Endothelial cell of umbilical vein (primary cell): ENCODE measurements at regions not wholly inside any gene's neighbourhood (a gene's known extent, or its start where the extent isn't known, plus 50 kb on each side); places are given as distances from the start of the nearest gene placed in this dataset.

Source experiments
- BruUV-seq: library from RNA; stranded (reverse); fragments of 400-500 nt; replicated peaks from 2 replicates; lab custom pipeline; 2021; lab: Mats Ljungman, UMichigan
- CTCF ChIA-PET: fragments of 300-600, 350-600 bp; sonication (Branson Sonifier 250); formaldehyde crosslinking; loops from one replicate; lab custom pipeline; 2021; ENCODE audit warnings: antibody characterized with exemption, inconsistent platforms; lab: Charles Lee
- POLR2A ChIA-PET: fragments of 300-600, 350-600 bp; sonication (Branson Sonifier 250); formaldehyde crosslinking; loops from one replicate; lab custom pipeline; 2021; ENCODE audit warnings: antibody characterized with exemption, inconsistent platforms; lab: Charles Lee
- DNase-seq: peaks from one replicate; pipeline ENCODE4 v3.0.0-alpha.2; 2011; ENCODE audit warnings: low read depth, low spot score
- FAIRE-seq: peaks from 2 replicates; lab custom pipeline; 2011; peaks lifted over from hg19 to GRCh38; lab: Jason Lieb, UNC
- H2AFZ ChIP-seq: 2 replicates; pipeline ENCODE4 v1.6.0; 2012; ENCODE audit warnings: low read depth, low read length, control low read depth, inconsistent platforms
- H3K27ac ChIP-seq: 2 replicates; pipeline ENCODE4 v1.5.1; 2011; ENCODE audit warnings: low read depth, mild to moderate bottlenecking, control low read depth, low read length, moderate library complexity; ENCODE audit not compliant: insufficient read depth
- H3K27me3 ChIP-seq, 2 experiments: 2 replicates each; pipeline versions ENCODE4 v1.6.0 to v1.6.1; 2011; ENCODE audit warnings: low read length in 2 of 2, mixed read lengths in 1 of 2; ENCODE audit not compliant: control insufficient read depth in 2 of 2, insufficient read depth in 2 of 2
- H3K36me3 ChIP-seq, 2 experiments: 2 replicates in 1 of 2; 3 replicates in 1 of 2; pipeline ENCODE4 v1.5.1; 2011; ENCODE audit warnings: low read length in 2 of 2, mild to moderate bottlenecking in 1 of 2, moderate library complexity in 1 of 2; ENCODE audit not compliant: control insufficient read depth in 2 of 2, insufficient read depth in 2 of 2; ENCODE audit errors: extremely low read depth in 1 of 2
- H3K4me1 ChIP-seq: 3 replicates; pipeline ENCODE4 v1.5.1; 2011; ENCODE audit warnings: mild to moderate bottlenecking, low read length; ENCODE audit not compliant: control insufficient read depth, insufficient read depth; ENCODE audit errors: extremely low read depth
- H3K4me2 ChIP-seq: 2 replicates; pipeline ENCODE4 v1.6.1; 2011; ENCODE audit warnings: low read length, control low read depth, mixed read lengths; ENCODE audit not compliant: insufficient read depth
- H3K4me3 ChIP-seq, 3 experiments: fragments of 200-600 bp in 1 of 3; sonication (generic), shearing (Covaris generic) in 1 of 3; replicated peaks in 1 of 3; 2 replicates each; pipeline ENCODE4 v1.5.1; 2011 to 2016; ENCODE audit warnings: control low read depth in 3 of 3, low read length in 3 of 3, mild to moderate bottlenecking in 2 of 3, inconsistent platforms in 1 of 3, low read depth in 1 of 3, moderate library complexity in 1 of 3; ENCODE audit not compliant: insufficient read depth in 1 of 3
- H3K79me2 ChIP-seq: 2 replicates; pipeline ENCODE4 v1.6.0; 2012; ENCODE audit warnings: low read length, inconsistent platforms; ENCODE audit not compliant: control insufficient read depth, insufficient read depth
- H3K9ac ChIP-seq: replicated peaks from 2 replicates; pipeline ENCODE3; 2011; ENCODE audit warnings: low read length, control low read depth; ENCODE audit not compliant: insufficient read depth; ENCODE audit errors: extremely low read depth
- H3K9me1 ChIP-seq: replicated peaks from 3 replicates; pipeline ENCODE4 v1.6.0; 2011; ENCODE audit warnings: mild to moderate bottlenecking, low read length; ENCODE audit not compliant: control insufficient read depth, insufficient read depth; ENCODE audit errors: extremely low read depth
- H3K9me3 ChIP-seq: replicated peaks from 2 replicates; pipeline ENCODE4 v1.5.1; 2012; ENCODE audit warnings: low read length, inconsistent platforms; ENCODE audit not compliant: control insufficient read depth, insufficient read depth
- H4K20me1 ChIP-seq: replicated peaks from 2 replicates; pipeline ENCODE3; 2011; ENCODE audit warnings: mild to moderate bottlenecking, low read length; ENCODE audit not compliant: control insufficient read depth, insufficient read depth; ENCODE audit errors: extremely low read depth
- EZH2 ChIP-seq: IDR thresholded peaks from 2 replicates; pipeline ENCODE4 v1.6.1; 2012; ENCODE audit warnings: borderline replicate concordance, low read depth, mild to moderate bottlenecking, moderate library complexity, low read length, inconsistent platforms; ENCODE audit not compliant: severe bottlenecking
- FOS ChIP-seq: IDR thresholded peaks from 2 replicates; pipeline ENCODE4 v1.6.1; 2011; ENCODE audit warnings: mild to moderate bottlenecking, low read length, moderate library complexity, borderline replicate concordance; ENCODE audit not compliant: insufficient read depth
- GATA2 ChIP-seq: IDR thresholded peaks from 2 replicates; pipeline ENCODE4 v1.7.0; 2011; ENCODE audit warnings: low read depth, mild to moderate bottlenecking, moderate library complexity, mixed read lengths, low read length; ENCODE audit not compliant: insufficient read length, insufficient read depth
- JUN ChIP-seq: IDR thresholded peaks from 2 replicates; pipeline ENCODE4 v1.6.1; 2011; ENCODE audit warnings: borderline replicate concordance, low read depth; ENCODE audit not compliant: insufficient read length, insufficient read depth
- MYC ChIP-seq: IDR thresholded peaks from one replicate; pipeline ENCODE4 v1.6.1; 2011; ENCODE audit warnings: mild to moderate bottlenecking, low read depth, low read length
- POLR2A ChIP-seq: IDR thresholded peaks from 2 replicates; pipeline ENCODE4 v1.6.1; 2012; ENCODE audit warnings: low read depth, mild to moderate bottlenecking, control low read depth, low read length
- POLR2AphosphoS5 ChIP-seq: IDR thresholded peaks from 2 replicates; pipeline ENCODE4 v1.6.1; 2012; ENCODE audit warnings: low read depth, mild to moderate bottlenecking, control low read depth, low read length, moderate library complexity; ENCODE audit not compliant: insufficient read depth
- dilution Hi-C: fragments of 300-500 bp; cut with MboI; formaldehyde crosslinking; loops from one replicate; pipeline ENCODE4 v1.15.0; 2019; ENCODE audit warnings: low sequenced_read_pairs; ENCODE audit not compliant: extremely low pct_ligation_motif_present
- intact Hi-C: fragments of 100-400 bp; cut with micrococcal nuclease; formaldehyde crosslinking; loops from one replicate; pipeline ENCODE4 v1.10.0; 2022
- TF ChIP-seq, protein P1 (sequence below): IDR thresholded peaks from 2 replicates; pipeline ENCODE4 v1.6.1; 2011; ENCODE audit not compliant: insufficient read depth, insufficient read length
- TF ChIP-seq, protein P2 (sequence below), 2 donors: IDR thresholded peaks; 1 replicate in 1 of 2; 2 replicates in 1 of 2; pipeline ENCODE4 v1.5.1; 2011; ENCODE audit warnings: low read length in 2 of 2, mild to moderate bottlenecking in 2 of 2, moderate library complexity in 2 of 2, control low read depth in 1 of 2, inconsistent platforms in 1 of 2, low read depth in 1 of 2; ENCODE audit not compliant: insufficient read depth in 1 of 2; ENCODE audit errors: extremely low read depth in 1 of 2

GRCh38 chr18:68604256-68604655, 110.7 kb downstream of the TMX3 start:
- TF ChIP-seq, protein P1, sequence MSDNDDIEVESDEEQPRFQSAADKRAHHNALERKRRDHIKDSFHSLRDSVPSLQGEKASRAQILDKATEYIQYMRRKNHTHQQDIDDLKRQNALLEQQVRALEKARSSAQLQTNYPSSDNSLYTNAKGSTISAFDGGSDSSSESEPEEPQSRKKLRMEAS = no peak
- TF ChIP-seq POLR2AphosphoS5 (no peak), FOS (no peak), POLR2A (no peak), JUN (no peak), GATA2 (no peak), MYC (no peak), EZH2 (no peak)
- TF ChIP-seq, protein P2, sequence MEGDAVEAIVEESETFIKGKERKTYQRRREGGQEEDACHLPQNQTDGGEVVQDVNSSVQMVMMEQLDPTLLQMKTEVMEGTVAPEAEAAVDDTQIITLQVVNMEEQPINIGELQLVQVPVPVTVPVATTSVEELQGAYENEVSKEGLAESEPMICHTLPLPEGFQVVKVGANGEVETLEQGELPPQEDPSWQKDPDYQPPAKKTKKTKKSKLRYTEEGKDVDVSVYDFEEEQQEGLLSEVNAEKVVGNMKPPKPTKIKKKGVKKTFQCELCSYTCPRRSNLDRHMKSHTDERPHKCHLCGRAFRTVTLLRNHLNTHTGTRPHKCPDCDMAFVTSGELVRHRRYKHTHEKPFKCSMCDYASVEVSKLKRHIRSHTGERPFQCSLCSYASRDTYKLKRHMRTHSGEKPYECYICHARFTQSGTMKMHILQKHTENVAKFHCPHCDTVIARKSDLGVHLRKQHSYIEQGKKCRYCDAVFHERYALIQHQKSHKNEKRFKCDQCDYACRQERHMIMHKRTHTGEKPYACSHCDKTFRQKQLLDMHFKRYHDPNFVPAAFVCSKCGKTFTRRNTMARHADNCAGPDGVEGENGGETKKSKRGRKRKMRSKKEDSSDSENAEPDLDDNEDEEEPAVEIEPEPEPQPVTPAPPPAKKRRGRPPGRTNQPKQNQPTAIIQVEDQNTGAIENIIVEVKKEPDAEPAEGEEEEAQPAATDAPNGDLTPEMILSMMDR (IDR thresholded peaks at IDR 0.05; ENCODE audit: extremely low read depth in 1 of 2, insufficient read depth in 1 of 2, low read depth in 1 of 2, low read length in 2 of 2) = no peak
- no peak overlapping the region for H3K4me2 ChIP-seq
- no peak overlapping the region for H3K27ac ChIP-seq
- BruUV-seq = no TSS peak
- ChIA-PET CTCF (no interaction called here), POLR2A (no interaction called here)
- no peaks in the 10 kb centered on the region for H3K9me3 ChIP-seq
- no peak overlapping the region for H3K9ac ChIP-seq
- H2AFZ ChIP-seq = no peak overlapping the region
- no peaks in the 10 kb centered on the region for H3K27me3 ChIP-seq
- dilution Hi-C loops (no loop called here), intact Hi-C loops (no loop called here)
- H3K4me1 ChIP-seq = no peaks in the 10 kb centered on the region
- H3K79me2 ChIP-seq = no peaks in the 10 kb centered on the region
- no peaks in the 10 kb centered on the region for H4K20me1 ChIP-seq
- DNase-seq = no peak
- FAIRE-seq = no peak
- no peak overlapping the region for H3K4me3 ChIP-seq
- no peaks in the 10 kb centered on the region for H3K9me1 ChIP-seq
- H3K36me3 ChIP-seq = no peaks in the 10 kb centered on the region
